SH-SY5Y (cell line): ENCODE measurements at regions not wholly inside any gene's neighbourhood (a gene's known extent, or its start where the extent isn't known, plus 50 kb on each side); places are given as distances from the start of the nearest gene placed in this dataset.

ENCODE experiments used
- GATA2 ChIP-seq: IDR thresholded peaks from 2 replicates; pipeline ENCODE4 v1.6.1; 2011; ENCODE audit warnings: mild to moderate bottlenecking, low read depth, low read length
- GATA3 ChIP-seq: IDR thresholded peaks from 2 replicates; pipeline ENCODE4 v1.6.1; 2011; ENCODE audit warnings: low read depth, mild to moderate bottlenecking, low read length, moderate library complexity

DNA sequence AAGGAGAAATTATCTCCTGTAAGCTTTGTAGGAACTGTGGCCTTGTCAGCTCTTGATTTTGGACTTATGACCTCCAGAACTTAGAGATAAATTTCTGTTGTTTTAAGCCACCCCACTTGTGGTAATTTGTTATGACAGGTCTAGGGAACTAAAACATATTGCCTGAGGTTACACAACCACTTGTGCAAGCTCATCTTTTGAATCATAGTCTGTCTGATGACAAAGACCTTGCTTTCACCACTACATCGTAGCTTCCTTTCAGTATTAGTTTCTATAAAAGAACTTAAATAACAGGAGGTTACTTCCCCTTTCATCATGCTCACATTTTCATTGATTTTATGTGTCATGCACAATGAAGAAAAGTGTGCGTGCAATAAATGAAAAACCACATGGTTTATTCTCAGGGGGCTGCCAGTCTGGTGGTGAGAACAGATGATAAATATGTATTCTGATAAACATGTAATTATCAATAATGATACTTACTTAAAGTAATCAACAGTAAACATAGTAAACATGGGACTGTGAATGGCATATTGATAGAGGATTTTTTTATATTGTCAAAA is 690.0 kb upstream of the HS3ST1 start:
- no peak for TF ChIP-seq GATA2
- TF ChIP-seq GATA3: no peak

GRCh38 chr4:12116009-12116552 is 687.4 kb upstream of the HS3ST1 start:
- no peak for TF ChIP-seq GATA3
- TF ChIP-seq GATA2: no peak

- TF ChIP-seq GATA2 (no peak), GATA3 (no peak)
These were observed 681.9 kb upstream of the HS3ST1 start for GRCh38 chr4:12110627-12111026.

DNA sequence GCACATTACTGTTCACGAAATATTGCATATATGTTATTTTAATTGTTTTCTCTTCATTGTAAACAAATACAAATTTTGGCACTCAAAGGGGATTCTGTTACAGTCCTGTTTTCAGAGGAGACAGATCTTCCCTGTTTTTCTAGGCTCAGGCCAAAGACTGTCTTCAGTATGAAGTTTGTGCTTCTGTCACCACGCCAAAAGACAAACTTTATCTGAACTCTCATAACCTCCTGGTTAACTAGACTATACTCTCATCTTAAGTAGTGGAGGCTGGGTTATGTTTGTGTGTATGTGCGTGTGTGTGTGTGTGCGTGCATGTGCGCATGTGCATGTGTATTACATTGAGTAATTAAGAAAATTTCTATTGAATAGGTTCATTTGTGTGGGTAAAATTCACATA is 676.8 kb upstream of the HS3ST1 start:
- TF ChIP-seq GATA3: no peak
- TF ChIP-seq GATA2: no peak

GRCh38 chr4:12084690-12085089 is 656.0 kb upstream of the HS3ST1 start:
- TF ChIP-seq GATA2 (no peak), GATA3 (no peak)

GRCh38 chr4:12071316-12071715 is 642.6 kb upstream of the HS3ST1 start:
- TF ChIP-seq GATA3 (no peak), GATA2 (no peak)

DNA sequence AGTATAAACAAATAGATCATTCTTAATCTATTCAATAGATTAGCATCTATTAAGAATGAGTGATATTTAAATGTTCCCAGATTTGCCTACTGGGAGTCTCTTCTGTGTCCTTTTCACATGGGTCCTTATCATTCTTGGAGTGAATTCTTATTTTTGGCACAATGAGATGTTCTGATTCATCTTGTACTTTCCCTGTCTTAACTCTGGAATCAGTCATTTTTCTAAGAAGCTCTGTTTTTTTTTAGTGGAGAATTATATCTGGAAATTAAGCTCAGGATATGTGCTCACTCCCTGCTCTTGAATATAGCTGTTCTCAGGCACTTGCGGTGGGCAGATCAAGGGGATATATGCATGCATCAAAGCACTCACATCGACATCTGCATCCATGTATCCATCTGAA is 625.3 kb upstream of the HS3ST1 start:
- TF ChIP-seq GATA3 (no peak), GATA2 (no peak)

GRCh38 chr4:12053556-12053955 is 624.9 kb upstream of the HS3ST1 start:
- no peak for TF ChIP-seq GATA2
- no peak for TF ChIP-seq GATA3

DNA sequence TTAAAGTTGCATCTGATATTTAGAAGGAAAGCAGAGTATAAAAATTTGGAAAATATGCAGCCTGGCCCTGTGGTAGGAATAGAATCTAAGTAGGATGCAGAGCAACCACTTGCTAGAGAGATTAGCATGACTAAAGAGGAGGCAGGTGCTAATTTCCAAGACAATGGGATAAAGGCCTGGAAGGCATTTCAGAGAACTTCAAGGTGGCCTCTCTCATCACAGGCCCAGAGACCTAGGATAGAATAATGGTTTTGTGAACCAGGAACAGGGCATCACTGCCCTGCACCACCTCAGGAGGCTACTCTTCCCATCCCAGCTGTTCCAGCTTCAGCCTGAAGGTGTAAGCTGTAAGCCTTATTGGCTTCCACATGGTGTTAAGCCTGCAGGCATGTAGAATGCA is 621.7 kb upstream of the HS3ST1 start:
- no peak for TF ChIP-seq GATA3
- no peak for TF ChIP-seq GATA2

- TF ChIP-seq GATA3 (no peak), GATA2 (no peak)
These were observed 614.1 kb upstream of the HS3ST1 start for GRCh38 chr4:12042818-12043217.

DNA sequence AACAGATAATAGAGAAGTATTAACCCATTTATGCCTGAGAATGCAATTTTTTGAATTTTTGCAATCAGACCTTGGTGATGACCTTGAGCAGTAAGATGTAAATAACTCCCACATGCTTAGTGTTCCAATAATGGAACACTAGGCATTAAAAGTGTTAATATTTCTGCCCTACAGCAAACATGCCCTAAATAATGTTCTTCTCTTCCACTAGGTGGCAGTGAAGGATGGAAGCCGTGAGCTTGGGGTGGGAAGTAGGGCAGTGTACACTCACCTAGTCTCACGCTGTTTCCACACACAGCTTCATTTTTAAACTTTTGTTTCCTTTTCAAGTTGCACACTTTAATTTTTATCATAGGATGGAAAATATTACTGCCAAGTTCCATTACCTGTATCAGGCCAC is 613.1 kb upstream of the HS3ST1 start:
- no peak for TF ChIP-seq GATA2
- TF ChIP-seq GATA3: no peak

DNA sequence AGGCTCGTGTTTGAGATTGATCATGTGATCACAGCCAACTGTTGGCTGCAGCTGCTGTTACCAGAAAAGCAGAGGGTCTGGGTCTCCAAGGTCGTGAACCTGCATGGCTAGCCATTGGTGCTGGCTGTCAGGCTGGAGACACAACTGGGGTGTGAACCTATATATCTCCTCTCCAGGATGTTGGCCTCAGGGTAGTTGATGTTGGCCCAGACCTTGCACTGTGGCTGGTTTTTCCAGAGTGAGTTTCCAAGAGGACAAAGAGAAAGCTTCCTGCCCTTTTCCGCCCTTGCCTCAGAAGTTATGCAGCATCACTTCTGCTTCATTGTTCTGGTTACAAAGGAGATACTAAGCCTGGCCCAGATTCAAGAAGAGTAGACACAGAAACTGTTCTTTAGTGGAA is 607.8 kb upstream of the HS3ST1 start:
- TF ChIP-seq GATA3 (no peak), GATA2 (no peak)

DNA sequence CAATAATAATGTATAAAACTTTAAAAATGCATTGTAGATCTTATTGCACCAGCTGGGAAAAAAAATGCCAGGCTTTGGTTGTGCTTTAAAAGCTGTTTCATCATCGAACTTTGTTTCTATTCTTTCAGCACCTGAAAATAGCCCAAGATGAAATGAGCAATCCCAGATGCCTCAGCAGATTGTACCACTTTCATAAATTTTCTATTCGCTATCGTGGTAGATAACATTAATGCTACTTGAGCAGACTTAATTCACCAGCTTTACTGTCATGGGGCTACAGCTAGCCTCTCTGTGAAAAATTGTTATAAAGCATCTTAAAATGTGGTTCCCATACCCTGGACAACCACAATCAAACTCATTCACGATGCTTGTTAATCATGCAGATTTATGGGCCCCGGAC is 599.6 kb upstream of the HS3ST1 start:
- TF ChIP-seq GATA3 (no peak), GATA2 (no peak)

DNA sequence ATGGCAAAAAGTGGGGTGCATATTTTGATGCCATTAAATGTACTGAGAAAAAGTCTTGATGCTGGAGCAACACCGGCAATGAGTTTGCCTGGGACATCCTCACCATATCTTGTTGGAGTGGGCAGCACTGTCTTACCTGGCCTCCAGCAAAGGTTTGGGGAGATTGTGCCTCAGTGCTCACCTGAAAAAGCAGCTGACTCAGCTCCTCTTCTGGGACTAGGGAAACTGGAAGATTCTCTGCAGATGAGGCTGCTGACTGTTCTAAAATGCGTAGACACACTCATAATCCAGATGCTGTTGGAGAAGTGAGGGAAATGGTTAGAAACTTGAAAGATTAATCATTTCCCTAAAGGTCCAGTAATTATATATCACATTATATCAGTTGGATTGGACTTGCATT is 593.7 kb upstream of the HS3ST1 start:
- TF ChIP-seq GATA3 (no peak), GATA2 (no peak)

DNA sequence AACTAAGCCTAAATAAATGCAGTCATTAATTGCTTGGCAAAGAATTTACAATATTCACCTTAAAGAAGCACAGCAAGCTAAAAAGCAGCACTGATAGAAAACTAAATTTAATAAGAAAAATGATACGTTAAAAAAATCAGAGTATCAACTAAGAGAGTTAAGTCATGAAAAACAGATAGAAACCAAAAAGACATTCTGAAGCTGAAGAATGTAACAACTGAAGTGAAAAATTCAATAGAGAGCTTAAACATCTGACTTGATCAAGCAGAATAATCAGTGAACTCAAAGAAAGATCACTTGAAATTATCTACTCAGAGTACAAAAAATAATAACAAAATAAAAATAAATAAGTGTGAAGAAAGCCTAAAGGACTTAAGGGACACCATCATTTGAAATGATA is 588.0 kb upstream of the HS3ST1 start:
- TF ChIP-seq GATA2 (no peak), GATA3 (no peak)

DNA sequence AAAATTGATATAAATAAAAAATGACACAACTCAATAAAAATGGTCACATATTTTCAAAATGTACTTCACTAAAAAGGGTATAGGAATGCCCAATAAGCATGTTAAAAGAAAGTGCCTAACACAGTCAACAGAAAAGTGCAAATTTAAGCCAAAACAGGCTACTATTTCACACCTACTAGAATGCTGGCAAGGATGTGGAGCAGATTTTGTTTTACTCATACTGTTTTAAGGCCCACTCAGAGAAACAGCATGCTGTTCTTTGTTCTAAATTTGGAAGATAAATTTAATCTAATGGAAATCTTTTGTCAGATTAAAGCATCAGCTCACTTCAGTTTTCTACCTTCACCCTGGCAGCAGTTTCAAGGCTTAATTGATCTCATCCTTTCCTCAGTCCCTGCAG is 576.8 kb upstream of the HS3ST1 start:
- TF ChIP-seq GATA3 (no peak), GATA2 (no peak)

DNA sequence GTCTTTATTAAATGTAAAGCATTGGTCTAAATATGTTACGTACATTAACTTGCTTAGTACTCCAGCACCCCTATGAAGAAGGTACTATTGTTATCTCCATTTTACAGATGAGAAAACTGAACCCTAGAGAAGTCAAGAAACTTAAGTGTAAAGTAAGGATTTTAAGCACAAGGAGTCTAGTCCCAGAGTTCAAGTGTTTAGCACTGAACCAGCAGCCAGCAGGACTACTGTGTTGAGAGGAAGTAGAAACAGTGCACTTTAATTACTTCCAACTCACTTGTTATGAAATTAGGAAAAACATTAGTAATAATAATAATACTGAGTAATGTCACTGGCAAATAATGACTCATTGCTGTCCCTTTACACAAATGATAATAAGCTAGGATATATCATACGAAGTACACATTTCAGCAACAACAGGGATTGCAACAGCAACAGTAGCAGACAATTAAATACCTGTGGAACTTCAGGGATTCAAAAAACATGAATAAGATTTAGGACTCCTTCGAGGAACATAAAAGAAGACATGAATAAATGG is 548.1 kb upstream of the HS3ST1 start:
- no peak for TF ChIP-seq GATA3
- no peak for TF ChIP-seq GATA2
